ENCODE measurements at regions not wholly inside any gene's neighbourhood (a gene's known extent, or its start where the extent isn't known, plus 50 kb on each side); places are given as distances from the start of the nearest gene placed in this dataset.
A peak's percentile ranks its signal among the peaks of the same experiment; 100 is the strongest.

DNA sequence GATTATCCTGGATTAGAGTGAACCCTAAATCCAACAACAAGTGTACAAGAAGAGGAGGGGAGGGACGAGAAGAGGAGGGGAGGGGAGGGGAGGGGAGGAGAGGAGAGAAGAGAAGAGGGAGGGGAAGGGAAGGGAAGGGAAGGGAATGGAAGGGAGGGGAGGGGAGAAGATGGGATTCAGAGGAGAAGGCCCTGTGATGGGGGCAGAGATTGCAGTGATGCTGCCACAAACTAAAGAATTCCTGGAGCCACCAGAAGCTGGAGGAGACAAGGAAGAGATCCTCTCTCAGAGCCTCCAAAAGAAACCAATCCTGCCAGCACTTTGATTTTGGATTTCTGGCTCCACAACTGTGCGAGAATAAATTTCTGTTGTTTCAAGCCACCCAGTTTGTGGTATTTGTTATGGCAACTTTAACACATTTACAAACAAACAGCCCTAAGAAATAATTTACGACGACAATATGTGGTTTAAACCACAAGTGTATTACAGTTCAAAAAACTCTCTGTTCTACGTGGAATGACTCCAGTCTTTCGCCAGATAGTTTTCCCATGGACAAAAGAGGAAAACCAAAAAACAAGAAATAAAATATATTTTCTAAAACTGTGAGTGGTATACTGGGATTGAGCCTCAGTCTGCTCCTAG lies 235.4 kb downstream of the HDGFL1 start:
- H3K4ac ChIP-seq (ENCODE audit: low read depth in 1 of 2, low read length in 2 of 2) = no peak overlapping the region
- no peak overlapping the region for H3K14ac ChIP-seq (ENCODE audit: low read length in 2 of 2)
- no peak overlapping the region for H2BK15ac ChIP-seq (ENCODE audit: low read depth, poor library complexity, severe bottlenecking)
- H2BK5ac ChIP-seq (ENCODE audit: low read depth, low read length, poor library complexity, severe bottlenecking) = no peak overlapping the region
- H3K27me3 ChIP-seq (ENCODE audit: control insufficient read depth in 1 of 2, insufficient read depth in 1 of 2, low read length in 2 of 2) = no peaks in the 10 kb centered on the region
- H2AK5ac ChIP-seq (ENCODE audit: low read length, severe bottlenecking) = no peak overlapping the region
- H3K4me3 ChIP-seq (ENCODE audit: insufficient read depth in 1 of 2, low read depth in 1 of 2, low read length in 2 of 2) = no peak overlapping the region
- no peak overlapping the region for H3K27ac ChIP-seq (ENCODE audit: low read length, poor library complexity, severe bottlenecking)
- H3K79me1 ChIP-seq (replicated peaks; ENCODE audit: low read length, poor library complexity, severe bottlenecking) = no peaks in the 10 kb centered on the region
- H2AFZ ChIP-seq (ENCODE audit: low read depth, low read length) = no peak overlapping the region
- no peak overlapping the region for H2BK120ac ChIP-seq (ENCODE audit: low read depth, low read length)
- no peaks in the 10 kb centered on the region for H3K9me3 ChIP-seq (ENCODE audit: control insufficient read depth, low read length)
- no peak overlapping the region for H4K91ac ChIP-seq (ENCODE audit: low read length)
- H3K18ac ChIP-seq (ENCODE audit: low read depth in 1 of 2, low read length in 2 of 2) = no peak overlapping the region
- peak; percentile 56 for DNase-seq
- no peaks in the 10 kb centered on the region for H3K36me3 ChIP-seq (ENCODE audit: control insufficient read depth in 1 of 2, insufficient read depth in 2 of 2, low read depth in 1 of 2, low read length in 2 of 2)
- H2BK12ac ChIP-seq (ENCODE audit: low read length in 2 of 2) = no peak overlapping the region
- no peak overlapping the region for H4K8ac ChIP-seq (ENCODE audit: low read length)
- H3K9ac ChIP-seq (ENCODE audit: low read length) = no peak overlapping the region
- no peak overlapping the region for H3K23ac ChIP-seq (ENCODE audit: low read length in 2 of 2)
- H3K4me2 ChIP-seq (ENCODE audit: low read length, poor library complexity, severe bottlenecking) = no peak overlapping the region
- 52% methylated on average over 5 of the region's 6 CpGs for WGBS
- peaks cover 1% of the 10 kb centered on the region for H3K4me1 ChIP-seq (ENCODE audit: control insufficient read depth, insufficient read depth, low read depth, low read length)

- DNase-seq = no peak
- no peak overlapping the region for H3K4ac ChIP-seq (ENCODE audit: low read depth in 1 of 2, low read length in 2 of 2)
- no peaks in the 10 kb centered on the region for H3K27me3 ChIP-seq (ENCODE audit: control insufficient read depth in 1 of 2, insufficient read depth in 1 of 2, low read length in 2 of 2)
- no peak overlapping the region for H2BK12ac ChIP-seq (ENCODE audit: low read length in 2 of 2)
- no peak overlapping the region for H2AK5ac ChIP-seq (ENCODE audit: low read length, severe bottlenecking)
- H3K36me3 ChIP-seq (ENCODE audit: control insufficient read depth in 1 of 2, insufficient read depth in 2 of 2, low read depth in 1 of 2, low read length in 2 of 2) = no peaks in the 10 kb centered on the region
- WGBS = no CpG with 5 or more reads among the region's 1 CpG
- no peak overlapping the region for H4K8ac ChIP-seq (ENCODE audit: low read length)
- H3K18ac ChIP-seq (ENCODE audit: low read depth in 1 of 2, low read length in 2 of 2) = no peak overlapping the region
- H2BK5ac ChIP-seq (ENCODE audit: low read depth, low read length, poor library complexity, severe bottlenecking) = no peak overlapping the region
- no peak overlapping the region for H2AFZ ChIP-seq (ENCODE audit: low read depth, low read length)
- H3K9me3 ChIP-seq (ENCODE audit: control insufficient read depth, low read length) = no peaks in the 10 kb centered on the region
- no peak overlapping the region for H3K23ac ChIP-seq (ENCODE audit: low read length in 2 of 2)
- H3K27ac ChIP-seq (ENCODE audit: low read length, poor library complexity, severe bottlenecking) = no peak overlapping the region
- H3K4me3 ChIP-seq (ENCODE audit: insufficient read depth in 1 of 2, low read depth in 1 of 2, low read length in 2 of 2) = no peak overlapping the region
- no peak overlapping the region for H3K9ac ChIP-seq (ENCODE audit: low read length)
- H3K4me2 ChIP-seq (ENCODE audit: low read length, poor library complexity, severe bottlenecking) = no peak overlapping the region
- H2BK15ac ChIP-seq (ENCODE audit: low read depth, poor library complexity, severe bottlenecking) = no peak overlapping the region
- no peak overlapping the region for H2BK120ac ChIP-seq (ENCODE audit: low read depth, low read length)
- H3K4me1 ChIP-seq (ENCODE audit: control insufficient read depth, insufficient read depth, low read depth, low read length) = peaks cover 1% of the 10 kb centered on the region
- H3K14ac ChIP-seq (ENCODE audit: low read length in 2 of 2) = no peak overlapping the region
- no peak overlapping the region for H4K91ac ChIP-seq (ENCODE audit: low read length)
- no peaks in the 10 kb centered on the region for H3K79me1 ChIP-seq (replicated peaks; ENCODE audit: low read length, poor library complexity, severe bottlenecking)
Measured at GRCh38 chr6:22807261-22807660, 237.9 kb downstream of the HDGFL1 start.

DNA sequence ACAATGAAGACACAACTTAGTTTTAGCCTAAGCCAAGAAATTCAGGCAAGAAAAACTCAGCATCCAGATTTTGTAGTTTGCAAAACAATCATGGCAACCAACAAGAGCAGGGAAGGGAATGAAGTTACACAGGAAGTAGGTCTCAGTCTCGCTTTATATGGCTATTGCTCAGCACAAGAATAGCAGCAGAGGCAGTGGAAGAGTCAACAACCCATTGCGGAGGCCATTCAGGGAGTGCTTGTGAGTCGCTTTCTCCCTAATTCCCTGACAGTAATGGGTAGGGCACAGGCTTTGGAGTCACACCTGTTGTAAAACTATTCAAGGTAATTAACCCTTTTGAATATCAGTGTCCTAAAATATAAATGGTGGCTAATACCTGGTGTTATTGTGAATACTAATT lies 238.5 kb downstream of the HDGFL1 start:
- H3K4ac ChIP-seq (ENCODE audit: low read depth in 1 of 2, low read length in 2 of 2) = no peak overlapping the region
- H2AK5ac ChIP-seq (ENCODE audit: low read length, severe bottlenecking) = no peak overlapping the region
- H3K18ac ChIP-seq (ENCODE audit: low read depth in 1 of 2, low read length in 2 of 2) = no peak overlapping the region
- H2AFZ ChIP-seq (ENCODE audit: low read depth, low read length) = no peak overlapping the region
- DNase-seq = no peak
- no peak overlapping the region for H4K91ac ChIP-seq (ENCODE audit: low read length)
- H3K4me2 ChIP-seq (ENCODE audit: low read length, poor library complexity, severe bottlenecking) = no peak overlapping the region
- no peak overlapping the region for H3K27ac ChIP-seq (ENCODE audit: low read length, poor library complexity, severe bottlenecking)
- H3K14ac ChIP-seq (ENCODE audit: low read length in 2 of 2) = no peak overlapping the region
- H2BK5ac ChIP-seq (ENCODE audit: low read depth, low read length, poor library complexity, severe bottlenecking) = no peak overlapping the region
- no peaks in the 10 kb centered on the region for H3K27me3 ChIP-seq (ENCODE audit: control insufficient read depth in 1 of 2, insufficient read depth in 1 of 2, low read length in 2 of 2)
- no peak overlapping the region for H3K9ac ChIP-seq (ENCODE audit: low read length)
- no peak overlapping the region for H3K23ac ChIP-seq (ENCODE audit: low read length in 2 of 2)
- no peak overlapping the region for H3K4me3 ChIP-seq (ENCODE audit: insufficient read depth in 1 of 2, low read depth in 1 of 2, low read length in 2 of 2)
- no peaks in the 10 kb centered on the region for H3K9me3 ChIP-seq (ENCODE audit: control insufficient read depth, low read length)
- H2BK120ac ChIP-seq (ENCODE audit: low read depth, low read length) = no peak overlapping the region
- no peaks in the 10 kb centered on the region for H3K36me3 ChIP-seq (ENCODE audit: control insufficient read depth in 1 of 2, insufficient read depth in 2 of 2, low read depth in 1 of 2, low read length in 2 of 2)
- no peak overlapping the region for H2BK15ac ChIP-seq (ENCODE audit: low read depth, poor library complexity, severe bottlenecking)
- no peak overlapping the region for H2BK12ac ChIP-seq (ENCODE audit: low read length in 2 of 2)
- H3K4me1 ChIP-seq (ENCODE audit: control insufficient read depth, insufficient read depth, low read depth, low read length) = peaks cover 1% of the 10 kb centered on the region
- 97% methylated on average over 3 of the region's 3 CpGs for whole genome bisulfite sequencing
- H4K8ac ChIP-seq (ENCODE audit: low read length) = no peak overlapping the region
- H3K79me1 ChIP-seq (replicated peaks; ENCODE audit: low read length, poor library complexity, severe bottlenecking) = no peaks in the 10 kb centered on the region

GRCh38 chr6:22808466-22808865 lies 239.1 kb downstream of the HDGFL1 start:
- peaks cover 1% of the 10 kb centered on the region for H3K4me1 ChIP-seq (ENCODE audit: control insufficient read depth, insufficient read depth, low read depth, low read length)
- no peak overlapping the region for H3K4ac ChIP-seq (ENCODE audit: low read depth in 1 of 2, low read length in 2 of 2)
- no peaks in the 10 kb centered on the region for H3K9me3 ChIP-seq (ENCODE audit: control insufficient read depth, low read length)
- WGBS = no CpG with 5 or more reads among the region's 1 CpG
- H2BK5ac ChIP-seq (ENCODE audit: low read depth, low read length, poor library complexity, severe bottlenecking) = no peak overlapping the region
- no peak overlapping the region for H2AK5ac ChIP-seq (ENCODE audit: low read length, severe bottlenecking)
- H4K8ac ChIP-seq (ENCODE audit: low read length) = no peak overlapping the region
- no peak overlapping the region for H3K4me3 ChIP-seq (ENCODE audit: insufficient read depth in 1 of 2, low read depth in 1 of 2, low read length in 2 of 2)
- H3K79me1 ChIP-seq (replicated peaks; ENCODE audit: low read length, poor library complexity, severe bottlenecking) = no peaks in the 10 kb centered on the region
- H3K9ac ChIP-seq (ENCODE audit: low read length) = no peak overlapping the region
- H3K4me2 ChIP-seq (ENCODE audit: low read length, poor library complexity, severe bottlenecking) = no peak overlapping the region
- no peak for DNase-seq
- H2BK120ac ChIP-seq (ENCODE audit: low read depth, low read length) = no peak overlapping the region
- no peaks in the 10 kb centered on the region for H3K27me3 ChIP-seq (ENCODE audit: control insufficient read depth in 1 of 2, insufficient read depth in 1 of 2, low read length in 2 of 2)
- H3K36me3 ChIP-seq (ENCODE audit: control insufficient read depth in 1 of 2, insufficient read depth in 2 of 2, low read depth in 1 of 2, low read length in 2 of 2) = no peaks in the 10 kb centered on the region
- no peak overlapping the region for H3K23ac ChIP-seq (ENCODE audit: low read length in 2 of 2)
- no peak overlapping the region for H2BK12ac ChIP-seq (ENCODE audit: low read length in 2 of 2)
- no peak overlapping the region for H4K91ac ChIP-seq (ENCODE audit: low read length)
- no peak overlapping the region for H2AFZ ChIP-seq (ENCODE audit: low read depth, low read length)
- no peak overlapping the region for H3K18ac ChIP-seq (ENCODE audit: low read depth in 1 of 2, low read length in 2 of 2)
- H3K27ac ChIP-seq (ENCODE audit: low read length, poor library complexity, severe bottlenecking) = no peak overlapping the region
- H3K14ac ChIP-seq (ENCODE audit: low read length in 2 of 2) = no peak overlapping the region
- no peak overlapping the region for H2BK15ac ChIP-seq (ENCODE audit: low read depth, poor library complexity, severe bottlenecking)
